CD1c-positive myeloid dendritic cell (primary cell): ENCODE measurements at regions not wholly inside any gene's neighbourhood (a gene's known extent, or its start where the extent isn't known, plus 50 kb on each side); places are given as distances from the start of the nearest gene placed in this dataset.

Source experiments
- DNase-seq: peaks from one replicate; pipeline ENCODE4 v3.0.0-alpha.2; 2016; ENCODE audit errors: extremely low spot score

DNA sequence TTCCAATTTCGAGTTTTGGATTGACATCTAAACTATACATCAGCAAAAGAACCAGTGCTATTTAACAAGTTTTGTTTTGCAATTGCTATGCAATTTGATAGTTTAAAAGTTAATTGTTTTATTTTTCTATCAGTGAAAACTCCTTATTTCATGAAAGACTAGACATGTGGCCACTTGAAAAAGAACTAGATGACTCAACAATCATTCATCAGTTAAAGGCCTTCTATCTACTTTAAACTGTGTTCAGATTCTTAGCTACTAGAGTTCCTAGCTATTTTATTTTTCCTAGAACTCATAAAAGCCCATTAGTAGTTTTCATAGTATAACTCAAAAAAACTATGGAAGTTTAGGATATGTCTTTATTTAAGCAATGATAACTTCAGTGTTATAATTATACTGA lies 104.6 kb upstream of the LSM8 start:
- no peak for DNase-seq

DNA sequence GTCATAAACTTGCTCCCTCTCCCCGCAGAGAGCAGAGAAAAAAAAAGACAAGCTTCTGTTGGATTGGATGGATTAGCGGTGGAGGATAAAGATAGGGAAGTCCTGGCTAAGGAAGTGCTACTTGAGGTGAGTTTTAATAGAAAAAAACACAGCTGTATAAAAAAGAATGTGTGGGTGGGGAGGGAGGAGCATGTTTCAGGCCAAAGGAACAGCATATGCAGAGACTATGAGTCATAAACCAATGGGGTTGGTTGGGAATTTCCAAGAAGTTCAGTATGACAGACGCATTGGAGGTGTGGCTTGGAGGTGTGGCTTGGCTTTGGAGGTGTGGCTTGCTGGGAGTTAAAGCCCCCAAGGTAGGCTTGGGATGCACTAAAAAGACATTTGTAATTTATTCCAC lies 103.0 kb upstream of the LSM8 start:
- DNase-seq, result peak; percentile 21

GRCh38 chr7:118082506-118082905 lies 101.5 kb upstream of the LSM8 start:
- no peak for DNase-seq

DNA sequence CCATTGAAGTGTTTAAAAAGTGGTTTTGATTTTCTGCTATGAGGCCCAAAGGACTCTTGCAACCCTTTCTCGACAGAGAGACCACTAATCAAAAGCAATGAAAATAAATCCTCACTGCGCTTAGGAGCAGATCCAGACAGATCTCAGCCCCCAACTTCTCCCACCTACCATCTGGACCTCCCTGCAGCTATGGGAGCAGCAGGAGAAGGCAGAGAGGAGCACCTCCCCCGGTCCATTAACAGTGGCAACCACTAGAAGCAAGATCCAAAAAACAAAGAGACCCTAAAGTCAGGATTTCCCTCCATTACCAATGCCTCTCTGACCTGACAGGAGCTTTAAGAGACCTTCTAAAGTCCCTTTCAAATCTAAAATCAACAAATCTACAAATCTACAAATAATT lies 99.0 kb upstream of the LSM8 start:
- no peak for DNase-seq

DNA sequence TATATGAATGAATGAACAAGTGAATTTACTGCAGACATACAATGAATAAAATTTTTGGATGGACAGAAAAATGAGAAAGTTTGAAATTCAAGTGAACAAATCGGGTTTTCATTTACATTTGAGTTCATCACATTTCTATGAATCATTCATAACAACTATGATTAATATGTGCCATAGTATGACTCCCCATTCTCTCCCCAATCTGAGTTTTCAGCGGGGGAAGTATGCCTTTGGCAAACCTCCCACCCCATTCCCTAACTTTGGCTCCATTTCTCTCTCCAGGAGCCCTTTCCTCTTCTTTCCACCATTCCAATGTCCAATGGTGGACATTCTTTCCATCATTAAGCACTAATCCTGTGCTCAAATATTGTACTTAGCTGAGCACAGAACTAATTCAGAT lies 96.8 kb upstream of the LSM8 start:
- DNase-seq, result no peak

GRCh38 chr7:118094044-118094443 lies 89.9 kb upstream of the LSM8 start:
- no peak for DNase-seq

GRCh38 chr7:118104812-118105441 lies 79.0 kb upstream of the LSM8 start:
- peak; percentile 11 for DNase-seq

DNA sequence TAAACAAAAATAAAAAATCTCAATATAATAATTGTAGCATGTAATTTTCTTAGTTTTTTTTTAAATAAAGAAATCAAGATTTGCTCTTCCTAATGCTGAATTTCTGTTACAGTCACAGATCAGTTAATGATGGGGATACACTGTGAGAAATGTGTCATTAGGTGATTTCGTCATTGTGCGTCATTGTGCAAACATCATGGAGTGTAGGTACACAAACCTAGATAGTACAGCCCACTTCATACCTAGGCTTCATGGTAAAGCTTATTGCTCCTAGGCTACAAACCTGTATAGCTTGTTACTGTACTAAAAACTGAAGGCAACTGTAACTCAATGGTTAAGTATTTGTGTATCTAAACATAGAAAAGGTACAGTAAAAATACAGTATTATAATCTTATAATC lies 74.4 kb upstream of the LSM8 start:
- no peak for DNase-seq

DNA sequence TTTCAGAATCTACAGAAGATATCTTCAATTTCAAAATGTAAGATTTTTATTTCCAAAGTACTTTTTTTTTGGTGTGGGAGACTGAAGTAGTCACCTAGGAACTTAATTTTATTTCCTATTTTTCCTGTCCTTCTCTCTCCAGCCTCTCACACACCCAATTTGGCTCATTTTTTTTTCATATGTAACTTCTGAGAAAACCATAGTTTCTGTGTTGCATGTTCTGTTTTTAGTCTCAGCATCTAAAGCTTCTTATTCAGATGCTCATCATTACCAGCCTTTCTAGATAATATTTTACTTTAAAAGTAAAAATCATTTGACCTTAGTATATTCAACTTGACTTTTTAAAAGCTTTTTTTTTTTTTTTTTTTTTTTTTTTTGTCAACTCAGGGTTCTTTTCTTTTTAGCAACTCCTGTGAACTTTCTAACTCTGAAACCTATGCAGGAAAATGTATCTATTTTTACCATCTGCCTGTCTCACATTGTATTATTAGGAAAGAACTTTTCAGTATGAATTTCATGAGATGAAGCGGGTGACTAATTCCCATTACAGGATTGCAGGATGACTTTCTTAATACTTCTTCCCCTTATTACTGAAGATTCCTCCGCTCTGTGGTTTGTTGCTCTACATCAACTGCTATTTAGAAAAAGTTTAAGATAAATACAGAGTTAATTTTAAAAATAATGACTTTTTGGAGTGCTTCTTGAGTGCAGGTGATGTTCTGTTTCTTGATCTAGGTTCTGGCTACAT lies 73.6 kb upstream of the LSM8 start:
- DNase-seq, result peak; percentile 5

- DNase-seq, result no peak
Measured at GRCh38 chr7:118111347-118111746, 72.6 kb upstream of the LSM8 start.

- DNase-seq, result no peak
Measured at GRCh38 chr7:118114175-118114574, 69.8 kb upstream of the LSM8 start.

GRCh38 chr7:118129041-118129795 lies 54.7 kb upstream of the LSM8 start:
- no peak for DNase-seq

DNA sequence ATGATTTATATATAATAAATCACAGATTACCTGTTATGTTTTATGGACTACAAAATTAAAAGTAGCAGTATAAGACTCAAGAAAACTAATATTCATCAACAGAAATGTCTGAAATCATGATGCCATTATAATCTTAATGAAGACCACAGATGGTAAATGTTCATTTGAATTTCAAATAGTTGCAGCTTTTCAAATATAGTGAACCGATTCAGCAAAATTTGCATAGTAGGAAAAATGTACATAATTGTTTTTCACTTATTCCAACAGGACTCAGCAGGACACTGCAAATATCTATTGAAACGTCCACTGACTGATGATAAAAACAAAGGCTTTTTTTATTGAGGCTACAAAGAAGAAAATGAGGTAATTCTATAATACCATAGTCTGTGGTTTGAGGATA lies 51.2 kb upstream of the LSM8 start:
- no peak for DNase-seq
